Liver (tissue), 8 donors: ENCODE measurements at regions not wholly inside any gene's neighbourhood (a gene's known extent, or its start where the extent isn't known, plus 50 kb on each side); places are given as distances from the start of the nearest gene placed in this dataset.

Experiments
- DNase-seq: peaks from one replicate; pipeline ENCODE4 v3.0.0-alpha.2; 2017; ENCODE audit warnings: low spot score
- H3K27ac ChIP-seq, 2 donors: one replicate each; pipeline ENCODE4 v1.7.0; 2013; ENCODE audit warnings: inconsistent platforms in 2 of 2, low read length in 2 of 2, control low read depth in 1 of 2, low read depth in 1 of 2, mild to moderate bottlenecking in 1 of 2
- H3K27me3 ChIP-seq, 4 donors: one replicate each; pipeline versions ENCODE4 v1.6.1 to v1.7.0; 2013; ENCODE audit warnings: low read length in 3 of 4, inconsistent platforms in 1 of 4, mild to moderate bottlenecking in 1 of 4, moderate library complexity in 1 of 4; ENCODE audit not compliant: control insufficient read depth in 4 of 4, insufficient read depth in 4 of 4
- H3K36me3 ChIP-seq, 4 donors: one replicate each; pipeline versions ENCODE4 v1.6.1 to v1.7.0; 2013; ENCODE audit warnings: low read length in 3 of 4, mild to moderate bottlenecking in 3 of 4, low read depth in 1 of 4, moderate library complexity in 1 of 4; ENCODE audit not compliant: control insufficient read depth in 4 of 4, insufficient read depth in 3 of 4
- H3K4me1 ChIP-seq, 4 donors: one replicate each; pipeline versions ENCODE4 v1.6.1 to v1.7.0; 2013; ENCODE audit warnings: low read length in 3 of 4, mild to moderate bottlenecking in 3 of 4, moderate library complexity in 1 of 4; ENCODE audit not compliant: control insufficient read depth in 4 of 4, insufficient read depth in 4 of 4
- H3K4me3 ChIP-seq, 3 donors: one replicate each; pipeline versions ENCODE4 v1.6.1 to v1.7.0; 2013; ENCODE audit warnings: low read length in 3 of 3, control low read depth in 1 of 3, low read depth in 1 of 3, mild to moderate bottlenecking in 1 of 3
- H3K9ac ChIP-seq, 2 donors: one replicate each; pipeline ENCODE4 v1.7.0; 2013; ENCODE audit warnings: low read length in 2 of 2, mild to moderate bottlenecking in 2 of 2, moderate library complexity in 2 of 2, control low read depth in 1 of 2, low read depth in 1 of 2
- H3K9me3 ChIP-seq, 4 donors: one replicate each; pipeline versions ENCODE4 v1.6.1 to v1.7.0; 2013; ENCODE audit warnings: low read length in 3 of 4; ENCODE audit not compliant: control insufficient read depth in 4 of 4
- ATF3 ChIP-seq: IDR thresholded peaks from 2 replicates; pipeline ENCODE4 v1.6.1; 2016; ENCODE audit warnings: antibody characterized with exemption
- CTCF ChIP-seq: fragments of 150-350 bp; IDR thresholded peaks from 2 replicates; pipeline ENCODE4 v1.5.1; 2017; ENCODE audit warnings: improper control_type of control experiment, low read depth, low read length; ENCODE audit not compliant: missing input control
- EGR1 ChIP-seq, 2 donors: IDR thresholded peaks; 2 replicates each; pipeline ENCODE4 v1.6.1; 2016 to 2018; ENCODE audit warnings: antibody characterized with exemption in 2 of 2, low read depth in 2 of 2
- FOXA1 ChIP-seq: IDR thresholded peaks from 2 replicates; pipeline ENCODE4 v1.6.1; 2016; ENCODE audit warnings: antibody characterized with exemption
- FOXA2 ChIP-seq: IDR thresholded peaks from 2 replicates; pipeline ENCODE4 v1.6.1; 2016; ENCODE audit warnings: antibody characterized with exemption
- GABPA ChIP-seq, 2 donors: IDR thresholded peaks in 1 of 2; conservative IDR thresholded peaks in 1 of 2; 2 replicates each; pipeline ENCODE4 v1.6.1; 2016; ENCODE audit warnings: antibody characterized with exemption in 2 of 2, mild to moderate bottlenecking in 1 of 2, moderate library complexity in 1 of 2
- HNF4A ChIP-seq, 2 donors: conservative IDR thresholded peaks; 2 replicates each; pipeline ENCODE4 v1.6.1; 2016; ENCODE audit warnings: antibody characterized with exemption in 2 of 2, mild to moderate bottlenecking in 2 of 2
- HNF4G ChIP-seq: IDR thresholded peaks from 2 replicates; pipeline ENCODE4 v1.6.1; 2016; ENCODE audit warnings: antibody characterized with exemption
- JUND ChIP-seq, 2 donors: IDR thresholded peaks; 2 replicates each; pipeline ENCODE4 v1.6.1; 2016; ENCODE audit warnings: antibody characterized with exemption in 2 of 2
- MAX ChIP-seq: IDR thresholded peaks from 2 replicates; pipeline ENCODE4 v1.6.1; 2016; ENCODE audit warnings: antibody characterized with exemption
- NR2F2 ChIP-seq: IDR thresholded peaks from 2 replicates; pipeline ENCODE4 v1.6.1; 2016; ENCODE audit warnings: antibody characterized with exemption
- RAD21 ChIP-seq, 2 donors: IDR thresholded peaks; 2 replicates each; pipeline ENCODE4 v1.6.1; 2016; ENCODE audit warnings: antibody characterized with exemption in 2 of 2, mild to moderate bottlenecking in 2 of 2
- REST ChIP-seq: IDR thresholded peaks from 2 replicates; pipeline ENCODE4 v1.6.1; 2016; ENCODE audit warnings: antibody characterized with exemption, mild to moderate bottlenecking
- RXRA ChIP-seq, 2 donors: IDR thresholded peaks; 2 replicates each; pipeline ENCODE4 v1.6.1; 2017 to 2018; ENCODE audit warnings: antibody characterized with exemption in 2 of 2, mild to moderate bottlenecking in 1 of 2
- SP1 ChIP-seq: IDR thresholded peaks from 2 replicates; pipeline ENCODE4 v1.6.1; 2018; ENCODE audit warnings: antibody characterized with exemption, mild to moderate bottlenecking
- TAF1 ChIP-seq: conservative IDR thresholded peaks from 2 replicates; pipeline ENCODE4 v1.6.1; 2016; ENCODE audit warnings: antibody characterized with exemption, mild to moderate bottlenecking
- YY1 ChIP-seq: IDR thresholded peaks from 2 replicates; pipeline ENCODE4 v1.6.1; 2016; ENCODE audit warnings: antibody characterized with exemption, mild to moderate bottlenecking
- ZBTB33 ChIP-seq: IDR thresholded peaks from 2 replicates; pipeline ENCODE4 v1.6.1; 2016; ENCODE audit warnings: antibody characterized with exemption
- WGBS: extraction: QIAGEN DNeasy Blood & Tissue Kit; methylation state at CpG from one replicate; pipeline ENCODE4 v1.1.7; 2013; 5-methylcytosine and 5-hydroxymethylcytosine counted together
- donor health status: healthy.
- donor health status: healthy.
- donor health status: healthy.
- donor health status: healthy.
- donor health status: healthy.

GRCh38 chr14:89565607-89566006 lies 148.6 kb upstream of the FOXN3 start:
- WGBS = 94% methylated on average over 5 of the region's 5 CpGs
- DNase-seq = no peak
- Histone ChIP-seq H3K4me3 (no peak overlapping the region), H3K27me3 (no peaks in the 10 kb centered on the region), H3K9ac (no peak overlapping the region), H3K9me3 (no peaks in the 10 kb centered on the region), H3K27ac (no peak overlapping the region), H3K36me3 (peaks cover 0 to 2% (median 0%) of the 10 kb centered on the region in 4 donors), H3K4me1 (no peaks in the 10 kb centered on the region)
- TF ChIP-seq RAD21 (IDR thresholded peaks at IDR 0.05) (no peak), HNF4A (conservative IDR thresholded peaks at IDR 0.05) (no peak), REST (no peak), JUND (IDR thresholded peaks at IDR 0.05) (no peak), RXRA (IDR thresholded peaks at IDR 0.05) (no peak), SP1 (no peak), YY1 (no peak), GABPA (IDR thresholded peaks at IDR 0.05 in 1 of 2, conservative IDR thresholded peaks at IDR 0.05 in 1 of 2) (no peak), EGR1 (IDR thresholded peaks at IDR 0.05; ENCODE audit: low read depth in 2 of 2) (no peak), CTCF (no peak), ZBTB33 (no peak), MAX (no peak), FOXA2 (no peak), TAF1 (no peak), NR2F2 (no peak), FOXA1 (no peak), ATF3 (no peak), HNF4G (no peak)
